Endodermal cell (in vitro differentiated cells): ENCODE measurements at regions not wholly inside any gene's neighbourhood (a gene's known extent, or its start where the extent isn't known, plus 50 kb on each side); places are given as distances from the start of the nearest gene placed in this dataset.

Source experiments
- DNase-seq: peaks from one replicate; pipeline ENCODE4 v3.0.0-alpha.2; 2017
- H3K27ac ChIP-seq: 2 replicates; pipeline ENCODE4 v1.5.1; 2013; ENCODE audit warnings: mild to moderate bottlenecking, low read depth, low read length, moderate library complexity
- H3K27me3 ChIP-seq: 2 replicates; pipeline ENCODE4 v1.6.1; 2013; ENCODE audit warnings: mild to moderate bottlenecking, low read length, moderate library complexity; ENCODE audit not compliant: insufficient read depth, control insufficient read depth, poor library complexity, severe bottlenecking
- H3K36me3 ChIP-seq: 2 replicates; pipeline ENCODE4 v1.7.0; 2013; ENCODE audit warnings: mild to moderate bottlenecking, low read length, moderate library complexity; ENCODE audit not compliant: control insufficient read depth, insufficient read depth
- H3K4me1 ChIP-seq: one replicate; pipeline ENCODE4 v1.7.0; 2013; ENCODE audit warnings: low read length; ENCODE audit not compliant: control insufficient read depth, insufficient read depth
- H3K4me3 ChIP-seq: 2 replicates; pipeline ENCODE4 v1.5.1; 2013; ENCODE audit warnings: mild to moderate bottlenecking, low read length, moderate library complexity
- H3K9ac ChIP-seq: 2 replicates; pipeline ENCODE4 v1.6.1; 2013; ENCODE audit warnings: mild to moderate bottlenecking, low read length, moderate library complexity; ENCODE audit not compliant: poor library complexity, severe bottlenecking; ENCODE audit errors: extremely low read depth
- H3K9me3 ChIP-seq: 2 replicates; pipeline ENCODE4 v1.6.1; 2013; ENCODE audit warnings: mild to moderate bottlenecking, low read length, moderate library complexity; ENCODE audit not compliant: control insufficient read depth
- H3K27ac Mint-ChIP-seq: 2 replicates; pipeline ENCODE4 v1.8.0; 2020; ENCODE audit warnings: mixed read lengths
- H3K27me3 Mint-ChIP-seq: 2 replicates; pipeline ENCODE4 v1.8.0; 2021; ENCODE audit warnings: mild to moderate bottlenecking, mixed read lengths; ENCODE audit not compliant: insufficient read depth
- H3K36me3 Mint-ChIP-seq: 2 replicates; pipeline ENCODE4 v1.8.0; 2020; ENCODE audit warnings: low read depth, mixed read lengths
- H3K4me1 Mint-ChIP-seq: 2 replicates; pipeline ENCODE4 v1.8.0; 2020; ENCODE audit warnings: mixed read lengths
- H3K4me3 Mint-ChIP-seq: 2 replicates; pipeline ENCODE4 v1.8.0; 2020; ENCODE audit warnings: mild to moderate bottlenecking, moderate library complexity, mixed read lengths
- H3K9me3 Mint-ChIP-seq: 2 replicates; pipeline ENCODE4 v1.8.0; 2020; ENCODE audit warnings: mild to moderate bottlenecking, mixed read lengths
- WGBS, 2 experiments: methylation state at CpG; one replicate each; pipeline versions ENCODE4 v1.1.5 to v1.1.7; 2013; ENCODE audit warnings: missing lambda C conversion rate in 2 of 2, mixed read lengths in 1 of 2; ENCODE audit not compliant: insufficient coverage in 1 of 2, insufficient read length in 1 of 2; 5-methylcytosine and 5-hydroxymethylcytosine counted together
- TF ChIP-seq, protein P1 (sequence below): fragments of 200-600 bp; sonication (generic); conservative IDR thresholded peaks from 2 replicates; pipeline ENCODE4 v1.5.0; 2021; ENCODE audit warnings: antibody characterized with exemption, mild to moderate bottlenecking

DNA sequence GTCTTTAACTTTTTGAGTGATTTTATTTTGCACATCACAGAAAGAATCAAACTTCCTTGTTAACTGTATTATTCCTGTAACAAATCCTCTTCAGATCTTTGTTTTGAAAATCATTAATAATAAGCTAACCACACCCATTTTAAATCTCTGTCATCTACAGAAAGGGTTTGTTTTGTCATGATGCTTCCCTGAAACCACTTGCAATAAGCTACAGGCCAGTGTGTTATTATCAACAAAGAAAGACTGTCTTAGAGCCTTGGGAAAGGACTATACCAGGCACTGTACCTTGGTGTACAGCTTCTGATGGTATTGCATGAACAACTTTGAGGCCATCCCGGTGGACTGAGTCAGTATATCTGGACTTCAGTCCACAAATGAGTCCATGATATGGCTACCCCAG, 145.3 kb upstream of the FAM3C start:
- Histone ChIP-seq H3K4me1 (no peaks in the 10 kb centered on the region), H3K27me3 (no peaks in the 10 kb centered on the region), H3K9ac (no peak overlapping the region), H3K9me3 (peaks cover 30% of the 10 kb centered on the region), H3K4me3 (no peak overlapping the region), H3K27ac (no peak overlapping the region), H3K36me3 (no peaks in the 10 kb centered on the region)
- Mint-ChIP-seq H3K4me3 (no peak overlapping the region), H3K27ac (no peak overlapping the region), H3K4me1 (peaks cover 7% of the 10 kb centered on the region), H3K27me3 (no peaks in the 10 kb centered on the region), H3K9me3 (peaks cover 31% of the 10 kb centered on the region), H3K36me3 (peaks cover 6% of the 10 kb centered on the region)
- TF ChIP-seq, protein P1, sequence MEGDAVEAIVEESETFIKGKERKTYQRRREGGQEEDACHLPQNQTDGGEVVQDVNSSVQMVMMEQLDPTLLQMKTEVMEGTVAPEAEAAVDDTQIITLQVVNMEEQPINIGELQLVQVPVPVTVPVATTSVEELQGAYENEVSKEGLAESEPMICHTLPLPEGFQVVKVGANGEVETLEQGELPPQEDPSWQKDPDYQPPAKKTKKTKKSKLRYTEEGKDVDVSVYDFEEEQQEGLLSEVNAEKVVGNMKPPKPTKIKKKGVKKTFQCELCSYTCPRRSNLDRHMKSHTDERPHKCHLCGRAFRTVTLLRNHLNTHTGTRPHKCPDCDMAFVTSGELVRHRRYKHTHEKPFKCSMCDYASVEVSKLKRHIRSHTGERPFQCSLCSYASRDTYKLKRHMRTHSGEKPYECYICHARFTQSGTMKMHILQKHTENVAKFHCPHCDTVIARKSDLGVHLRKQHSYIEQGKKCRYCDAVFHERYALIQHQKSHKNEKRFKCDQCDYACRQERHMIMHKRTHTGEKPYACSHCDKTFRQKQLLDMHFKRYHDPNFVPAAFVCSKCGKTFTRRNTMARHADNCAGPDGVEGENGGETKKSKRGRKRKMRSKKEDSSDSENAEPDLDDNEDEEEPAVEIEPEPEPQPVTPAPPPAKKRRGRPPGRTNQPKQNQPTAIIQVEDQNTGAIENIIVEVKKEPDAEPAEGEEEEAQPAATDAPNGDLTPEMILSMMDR, result no peak
- WGBS, 2 experiments, result 92 to 95% methylated on average over 1 of the region's 1 CpG
- no peak for DNase-seq

DNA sequence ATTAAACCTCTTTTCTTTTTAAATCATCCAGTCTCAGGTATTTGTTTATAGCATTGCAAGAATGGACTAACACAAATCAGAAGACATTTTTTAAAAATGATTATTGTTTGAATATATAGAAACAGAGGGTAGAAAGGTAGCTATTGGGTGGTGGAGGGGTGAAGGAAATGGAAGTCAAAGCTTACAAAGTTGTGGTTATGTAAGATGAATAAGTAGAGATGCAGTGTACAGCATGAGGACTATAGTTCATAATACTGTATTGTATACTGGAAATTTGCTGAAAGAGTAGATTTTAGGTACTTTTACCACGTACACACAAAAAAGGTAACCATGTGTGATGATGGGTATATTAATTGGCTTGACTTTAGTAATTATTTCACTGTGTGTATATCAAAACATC, 144.0 kb upstream of the FAM3C start:
- Histone ChIP-seq H3K9me3 (peaks cover 18% of the 10 kb centered on the region), H3K27me3 (no peaks in the 10 kb centered on the region), H3K9ac (no peak overlapping the region), H3K4me3 (no peak overlapping the region), H3K4me1 (no peaks in the 10 kb centered on the region), H3K36me3 (no peaks in the 10 kb centered on the region), H3K27ac (no peak overlapping the region)
- Mint-ChIP-seq H3K27ac (no peak overlapping the region), H3K36me3 (peaks cover 6% of the 10 kb centered on the region), H3K4me3 (no peak overlapping the region), H3K4me1 (peaks cover 2% of the 10 kb centered on the region), H3K9me3 (peaks cover 18% of the 10 kb centered on the region), H3K27me3 (no peaks in the 10 kb centered on the region)
- DNase-seq, result no peak
- 86% methylated on average over 1 of the region's 1 CpG; no CpG with 5 or more reads in 1 of the 2 experiments for whole genome bisulfite sequencing, 2 experiments
- TF ChIP-seq, protein P1, result no peak

DNA sequence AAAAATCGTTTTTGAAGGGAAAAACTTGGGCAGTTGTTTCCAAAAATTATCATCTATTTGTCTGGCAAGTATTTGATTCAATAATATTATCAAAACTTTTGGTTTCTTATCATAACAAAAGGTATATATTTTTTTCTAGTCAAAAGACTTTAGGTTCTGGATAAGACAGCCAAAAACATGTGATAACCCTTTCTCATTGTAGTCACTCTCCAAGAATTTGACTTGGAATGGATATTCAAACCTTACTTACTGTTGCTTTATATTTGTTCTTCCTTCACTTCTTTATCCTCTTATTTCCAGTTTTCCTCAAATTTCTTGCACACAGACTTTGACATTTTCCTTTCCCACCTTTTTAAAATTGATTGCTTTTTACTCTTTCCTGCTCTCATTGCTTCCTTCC, 140.9 kb upstream of the FAM3C start:
- H3K27me3 Mint-ChIP-seq, result no peaks in the 10 kb centered on the region
- no peak for DNase-seq
- no peaks in the 10 kb centered on the region for H3K36me3 Mint-ChIP-seq
- Histone ChIP-seq H3K27me3 (no peaks in the 10 kb centered on the region), H3K4me3 (no peak overlapping the region), H3K27ac (no peak overlapping the region), H3K9ac (no peak overlapping the region), H3K9me3 (peaks cover 5% of the 10 kb centered on the region), H3K4me1 (no peaks in the 10 kb centered on the region), H3K36me3 (no peaks in the 10 kb centered on the region)
- WGBS, 2 experiments, result 50% methylated on average over 1 of the region's 1 CpG; no CpG with 5 or more reads in 1 of the 2 experiments
- H3K4me1 Mint-ChIP-seq, result peaks cover 2% of the 10 kb centered on the region
- peaks cover 1% of the 10 kb centered on the region for H3K9me3 Mint-ChIP-seq
- no peak overlapping the region for H3K27ac Mint-ChIP-seq
- TF ChIP-seq, protein P1, result no peak
- no peak overlapping the region for H3K4me3 Mint-ChIP-seq
